CD1c-positive myeloid dendritic cell (primary cell): ENCODE measurements at regions not wholly inside any gene's neighbourhood (a gene's known extent, or its start where the extent isn't known, plus 50 kb on each side); places are given as distances from the start of the nearest gene placed in this dataset.
"Not testable (repeated sequence)": the region's sequence is repeated elsewhere in the genome, so short reads cannot be mapped to it uniquely, and the experiment has no call there.

Experiments
- DNase-seq: peaks from one replicate; pipeline ENCODE4 v3.0.0-alpha.2; 2016; ENCODE audit errors: extremely low spot score

GRCh38 chr14:25436288-25436875 lies 386.4 kb upstream of the STXBP6 start:
- DNase-seq = no peak

DNA sequence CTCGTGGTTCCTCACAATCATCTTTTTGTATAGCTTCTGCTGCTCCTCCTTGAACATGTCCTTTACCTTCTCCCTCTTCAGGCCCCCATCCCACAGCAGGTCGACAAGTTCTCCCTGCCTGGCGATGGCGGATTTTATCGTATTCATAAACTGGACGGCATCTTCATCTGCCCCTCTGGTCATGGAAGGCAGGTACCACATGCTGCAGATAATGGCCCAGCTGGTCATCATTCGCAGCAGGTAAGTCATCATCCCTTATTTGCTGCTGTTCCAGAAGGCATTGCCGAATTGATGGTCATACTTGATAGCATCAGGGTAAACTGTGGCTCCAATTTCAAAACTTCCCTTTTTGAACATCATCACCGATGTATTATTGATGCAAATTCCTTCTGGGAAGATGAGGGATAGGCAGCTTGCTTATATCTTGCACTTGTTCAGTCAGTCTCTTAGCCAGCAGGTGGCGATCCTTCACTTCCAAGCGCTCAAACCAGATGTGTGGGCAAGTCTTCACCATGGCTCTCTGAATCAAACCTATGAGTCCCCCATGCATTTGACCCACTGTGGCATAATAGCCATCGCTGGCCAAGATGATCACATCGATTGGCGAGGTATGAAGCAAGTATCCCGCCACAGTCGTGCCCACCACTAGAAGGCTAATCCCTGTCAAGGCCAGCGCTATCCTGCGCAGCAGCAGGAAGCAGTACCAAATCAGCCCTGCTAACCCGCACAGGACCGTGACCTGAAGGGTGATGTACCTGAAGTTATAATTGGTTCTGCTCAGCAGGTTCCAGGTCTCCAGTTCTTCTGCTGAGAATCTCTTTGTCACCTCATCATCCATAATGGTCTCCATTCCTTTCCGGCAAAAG lies 381.5 kb upstream of the STXBP6 start:
- DNase-seq = no peak

- no peak for DNase-seq
These were observed 380.9 kb upstream of the STXBP6 start for GRCh38 chr14:25430808-25431207.

DNA sequence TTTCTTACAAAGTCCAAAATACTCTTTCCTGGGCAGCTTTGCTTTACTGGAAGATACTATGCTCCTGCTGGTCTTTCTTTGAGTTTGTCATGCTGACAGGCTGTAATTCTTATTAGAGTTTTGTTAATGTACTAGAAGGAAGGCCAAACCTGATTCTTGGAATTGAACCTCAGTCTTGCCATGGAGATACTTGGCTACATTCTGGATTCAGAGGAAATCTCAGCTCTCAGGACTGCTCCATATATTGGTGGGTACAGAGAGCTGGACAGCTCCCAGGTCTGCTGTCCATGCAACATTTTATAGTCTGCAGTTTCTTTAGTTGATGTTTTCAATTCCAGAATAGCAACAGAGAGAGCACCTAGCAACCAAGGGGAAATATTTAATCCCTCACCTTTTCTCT lies 363.1 kb upstream of the STXBP6 start:
- DNase-seq = no peak

GRCh38 chr14:25411781-25412757 lies 362.1 kb upstream of the STXBP6 start:
- DNase-seq = no peak

DNA sequence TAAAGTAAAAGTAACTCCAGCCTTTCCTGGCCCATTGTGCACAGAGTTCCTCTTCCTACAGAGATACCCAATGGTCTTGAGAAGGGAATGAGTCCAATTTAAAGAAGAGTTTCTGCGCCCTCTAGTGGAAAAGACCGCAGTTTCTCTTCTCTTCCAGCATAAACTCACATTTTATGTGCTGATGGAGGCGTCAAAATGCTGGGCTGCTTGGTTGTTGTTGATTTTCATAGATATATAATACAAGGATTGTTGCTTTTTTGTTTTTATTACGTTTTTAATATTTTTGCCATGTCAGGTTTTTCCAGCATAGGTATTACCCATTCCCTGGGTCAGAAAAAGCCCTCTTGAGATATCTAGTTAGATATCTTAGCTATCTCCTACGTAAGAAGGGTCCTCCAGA lies 356.9 kb upstream of the STXBP6 start:
- DNase-seq = peak; percentile 54

GRCh38 chr14:25400607-25401206 lies 350.8 kb upstream of the STXBP6 start:
- peak; percentile 53 for DNase-seq

- no peak for DNase-seq
These were observed 346.2 kb upstream of the STXBP6 start for GRCh38 chr14:25396128-25396527.

DNA sequence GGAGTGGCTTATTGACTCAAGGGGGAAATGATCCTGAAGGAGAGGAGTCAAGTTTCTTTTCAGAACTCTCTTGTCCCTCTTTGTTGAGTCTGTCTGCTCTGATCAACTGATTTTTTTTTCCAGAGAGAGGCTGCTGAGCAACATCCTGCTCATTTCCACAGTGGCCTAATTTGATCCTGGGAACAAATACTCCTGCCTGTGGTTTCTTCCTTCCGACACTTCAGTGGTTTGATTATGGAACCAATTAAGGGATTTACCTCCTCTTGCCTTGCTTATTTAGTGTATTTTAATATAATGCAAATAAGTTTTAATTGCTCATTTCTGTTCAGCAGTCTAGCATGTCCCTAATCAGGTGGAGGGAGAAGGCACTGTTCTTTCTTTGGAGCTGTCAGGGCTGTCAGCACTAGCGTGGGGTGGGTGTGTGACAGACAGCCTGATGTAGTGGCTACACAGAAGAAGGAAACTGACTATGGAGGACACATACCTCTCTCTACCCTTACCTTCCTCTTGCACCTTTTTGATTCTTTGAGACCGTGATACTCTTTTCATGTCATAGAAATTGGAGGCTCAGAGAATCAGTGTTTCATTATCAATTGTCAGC lies 344.9 kb upstream of the STXBP6 start:
- DNase-seq = no peak

GRCh38 chr14:25394356-25394755 lies 344.4 kb upstream of the STXBP6 start:
- DNase-seq = no peak

DNA sequence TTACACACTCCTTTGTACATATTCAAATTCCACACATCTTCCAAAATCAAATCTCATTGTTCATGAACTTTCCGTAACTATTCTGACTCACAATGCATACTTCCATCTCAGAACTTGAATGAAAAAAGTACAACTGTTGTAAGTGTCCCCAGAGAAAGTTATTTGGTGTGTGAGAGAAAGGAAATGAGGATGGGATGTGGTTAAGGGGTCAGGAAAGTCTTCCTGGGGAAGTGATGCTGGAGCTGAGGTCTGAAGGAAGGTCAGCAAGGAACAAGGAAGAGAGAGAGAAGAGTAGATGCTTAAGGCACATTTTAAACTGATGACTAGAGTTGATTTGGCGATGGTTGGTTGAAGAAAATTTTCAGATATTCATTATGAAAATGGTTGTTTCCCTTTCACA lies 340.0 kb upstream of the STXBP6 start:
- no peak for DNase-seq

- no peak for DNase-seq
These were observed 331.6 kb upstream of the STXBP6 start for GRCh38 chr14:25381498-25381897.

DNA sequence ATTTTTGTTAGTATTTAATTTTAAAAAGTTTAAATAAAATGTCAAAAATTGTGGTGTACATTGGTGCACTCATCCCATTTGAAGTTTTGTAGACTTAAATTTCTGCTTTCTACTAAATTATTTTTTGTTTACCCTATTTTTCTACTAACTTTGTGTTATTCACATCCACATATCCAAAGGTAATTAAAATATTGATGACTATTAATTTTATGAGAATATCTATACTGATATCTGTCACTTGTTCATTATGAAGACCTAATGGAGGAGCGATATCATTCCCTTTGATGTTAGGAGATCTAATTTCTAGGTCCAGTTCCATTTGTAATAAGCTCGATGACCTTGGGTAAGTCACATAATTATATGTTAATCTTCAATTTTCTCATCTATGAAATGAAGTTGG lies 325.7 kb upstream of the STXBP6 start:
- no peak for DNase-seq

DNA sequence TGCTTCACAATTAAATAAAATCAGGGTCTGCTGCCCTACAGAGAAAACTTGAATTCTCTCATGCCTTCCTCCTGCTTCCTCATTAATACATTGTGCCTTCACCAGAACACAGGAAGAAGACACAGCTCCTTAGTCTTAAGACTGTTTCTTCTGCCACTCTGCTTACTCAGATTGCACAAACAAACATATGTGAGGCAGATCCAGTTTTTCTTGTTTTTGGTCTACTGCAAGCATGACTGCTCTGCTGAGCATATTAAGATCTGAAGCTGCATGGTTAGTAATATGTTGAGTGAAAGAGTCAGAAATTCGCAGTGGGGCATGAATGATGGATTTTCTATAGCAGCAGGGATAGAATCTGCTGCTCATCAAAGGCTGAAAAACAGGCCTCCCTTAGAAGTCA lies 321.1 kb upstream of the STXBP6 start:
- no peak for DNase-seq

DNA sequence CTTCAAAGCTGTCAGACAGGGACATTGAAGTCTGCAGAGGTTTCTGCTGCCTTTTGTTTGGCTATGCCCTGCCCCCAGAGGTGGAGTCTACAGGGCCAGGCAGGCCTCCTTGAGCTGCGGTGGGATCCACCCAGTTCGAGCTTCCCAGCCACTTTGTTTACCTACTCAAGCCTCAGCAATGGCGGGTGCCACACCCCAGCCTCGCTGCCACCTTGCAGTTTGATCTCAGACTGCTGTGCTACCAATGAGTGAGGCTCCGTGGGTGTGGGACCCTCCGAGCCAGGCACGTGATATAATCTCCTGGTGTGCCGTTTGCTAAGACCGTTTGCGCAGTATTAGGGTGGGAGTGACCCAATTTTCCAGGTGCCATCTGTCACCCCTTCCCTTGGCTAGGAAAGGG lies 320.1 kb upstream of the STXBP6 start:
- not testable (repeated sequence) for DNase-seq

- DNase-seq = no peak
These were observed 308.4 kb upstream of the STXBP6 start for GRCh38 chr14:25358330-25358729.

GRCh38 chr14:25351269-25351668 lies 301.3 kb upstream of the STXBP6 start:
- DNase-seq = no peak

DNA sequence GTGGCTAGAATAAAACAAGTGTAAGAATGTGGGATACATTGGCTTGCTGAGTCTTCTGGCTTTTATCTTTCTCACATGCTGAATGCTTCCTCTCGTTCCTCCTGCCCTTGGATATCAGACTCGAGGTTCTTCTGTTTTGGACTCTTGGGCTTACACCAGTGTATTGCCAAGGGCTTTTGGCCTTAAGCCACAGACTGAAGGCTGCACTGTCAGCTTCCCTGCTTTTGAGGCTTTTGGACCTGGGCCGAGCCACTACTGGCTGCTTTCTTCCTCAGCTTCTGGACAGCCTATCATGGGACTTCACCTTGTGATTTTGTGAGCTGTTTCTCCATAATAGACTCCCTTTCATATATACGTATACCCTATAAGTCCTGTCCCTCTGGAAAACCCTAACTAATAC lies 300.9 kb upstream of the STXBP6 start:
- no peak for DNase-seq

DNA sequence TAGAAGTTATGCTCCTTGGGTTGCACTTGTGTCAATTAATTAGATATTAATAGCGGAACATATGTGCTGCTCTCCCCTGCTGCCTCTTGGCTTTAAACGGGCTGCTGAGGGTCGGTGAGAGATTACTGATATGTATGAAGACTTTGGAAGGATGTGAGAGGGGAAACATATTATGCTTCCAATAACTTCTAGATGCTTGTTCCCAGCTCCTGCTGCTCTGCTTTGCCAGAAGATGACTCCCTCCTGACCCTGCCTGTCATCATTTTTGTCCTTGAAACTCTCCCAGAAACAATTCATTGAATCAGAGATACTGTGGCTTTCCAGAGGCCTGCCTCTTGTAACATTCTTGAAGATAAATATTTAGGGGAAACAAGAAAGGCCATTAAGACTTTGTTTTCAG lies 300.1 kb upstream of the STXBP6 start:
- DNase-seq = no peak

DNA sequence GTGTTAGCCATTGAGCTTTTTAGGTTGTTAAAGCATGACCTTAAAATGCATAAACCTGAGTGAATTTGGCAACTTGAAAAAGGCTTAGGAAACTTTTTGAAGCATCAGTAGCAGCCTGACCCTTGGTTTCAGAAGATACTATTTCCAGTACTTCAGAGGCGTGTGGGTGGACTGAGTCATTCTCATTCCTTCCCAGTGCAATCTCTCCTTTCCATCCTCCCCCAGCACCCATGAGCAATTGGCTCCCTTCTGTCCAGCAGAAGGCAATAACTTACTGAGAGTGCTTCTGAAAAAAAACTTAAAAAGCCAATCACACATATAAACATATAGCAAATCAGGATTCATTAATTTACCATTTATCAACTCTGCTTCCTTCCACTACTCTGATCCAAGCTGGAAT lies 299.3 kb upstream of the STXBP6 start:
- DNase-seq = no peak

GRCh38 chr14:25340882-25341281 lies 290.9 kb upstream of the STXBP6 start:
- DNase-seq = no peak

DNA sequence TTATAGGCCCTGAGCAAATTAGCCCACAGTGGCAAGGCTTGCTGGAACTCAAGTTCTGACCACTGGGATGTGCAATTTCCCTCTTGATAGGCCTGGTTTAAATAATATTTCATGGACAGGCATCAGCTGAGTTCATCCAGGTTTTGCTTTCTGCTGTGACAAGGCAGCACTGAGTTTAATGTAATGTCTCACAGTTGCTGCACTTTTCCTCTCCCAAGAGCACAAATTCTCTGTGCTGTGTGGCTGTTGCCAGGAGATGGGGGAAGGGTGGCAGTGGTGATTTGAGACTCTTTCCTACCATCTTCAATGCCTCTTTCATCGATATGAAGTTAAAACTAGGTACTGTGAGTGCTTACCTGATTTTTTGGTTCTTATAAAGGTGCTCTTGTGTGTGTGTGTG lies 272.8 kb upstream of the STXBP6 start:
- no peak for DNase-seq
